Immature natural killer cell (primary cell): ENCODE measurements at regions not wholly inside any gene's neighbourhood (a gene's known extent, or its start where the extent isn't known, plus 50 kb on each side); places are given as distances from the start of the nearest gene placed in this dataset.

Source experiments
- DNase-seq, 3 donors: peaks; one replicate each; pipeline ENCODE4 v3.0.0; 2022; ENCODE audit warnings: mixed read lengths in 1 of 3
- H3K27ac Mint-ChIP-seq, 6 donors: one replicate each; pipeline ENCODE4 v1.8.0; 2020; ENCODE audit warnings: mixed read lengths in 6 of 6, mild to moderate bottlenecking in 5 of 6, inconsistent platforms in 4 of 6, moderate library complexity in 3 of 6
- H3K27me3 Mint-ChIP-seq, 3 donors: one replicate each; pipeline ENCODE4 v1.8.0; 2020 to 2021; ENCODE audit warnings: low read depth in 3 of 3, mild to moderate bottlenecking in 3 of 3, mixed read lengths in 3 of 3, moderate library complexity in 3 of 3, inconsistent platforms in 1 of 3
- H3K36me3 Mint-ChIP-seq, 3 donors: one replicate each; pipeline ENCODE4 v1.8.0; 2020; ENCODE audit warnings: mixed read lengths in 3 of 3, inconsistent platforms in 2 of 3, mild to moderate bottlenecking in 2 of 3
- H3K4me1 Mint-ChIP-seq, 2 donors: one replicate each; pipeline ENCODE4 v1.8.0; 2020; ENCODE audit warnings: inconsistent platforms in 2 of 2, mild to moderate bottlenecking in 2 of 2, mixed read lengths in 2 of 2, moderate library complexity in 1 of 2
- H3K4me3 Mint-ChIP-seq, 5 donors: one replicate each; pipeline ENCODE4 v1.8.0; 2020; ENCODE audit warnings: mild to moderate bottlenecking in 5 of 5, mixed read lengths in 5 of 5, inconsistent platforms in 3 of 5, moderate library complexity in 3 of 5
- H3K9me3 Mint-ChIP-seq, 6 donors: one replicate each; pipeline ENCODE4 v1.8.0; 2020; ENCODE audit warnings: mild to moderate bottlenecking in 6 of 6, mixed read lengths in 6 of 6, inconsistent platforms in 4 of 6, moderate library complexity in 3 of 6

GRCh38 chr10:111209692-111210091 is 132.9 kb downstream of the ADRA2A start:
- H3K27me3 Mint-ChIP-seq = peaks cover 0 to 4% (median 4%) of the 10 kb centered on the region in 3 donors
- no peaks in the 10 kb centered on the region for H3K36me3 Mint-ChIP-seq
- no peaks in the 10 kb centered on the region for H3K9me3 Mint-ChIP-seq
- H3K4me1 Mint-ChIP-seq = no peaks in the 10 kb centered on the region
- H3K4me3 Mint-ChIP-seq = no peak overlapping the region
- DNase-seq = no peak
- H3K27ac Mint-ChIP-seq = no peak overlapping the region

GRCh38 chr10:111211241-111211640 is 134.4 kb downstream of the ADRA2A start:
- H3K27me3 Mint-ChIP-seq = peaks cover 0 to 8% (median 4%) of the 10 kb centered on the region in 3 donors
- H3K36me3 Mint-ChIP-seq = no peaks in the 10 kb centered on the region
- H3K4me3 Mint-ChIP-seq = no peak overlapping the region
- peaks cover 0 to 2% (median 0%) of the 10 kb centered on the region in 6 donors for H3K9me3 Mint-ChIP-seq
- no peak for DNase-seq
- no peaks in the 10 kb centered on the region for H3K4me1 Mint-ChIP-seq
- no peak overlapping the region for H3K27ac Mint-ChIP-seq

- no peaks in the 10 kb centered on the region for H3K4me1 Mint-ChIP-seq
- H3K9me3 Mint-ChIP-seq = peaks cover 0 to 2% (median 0%) of the 10 kb centered on the region in 6 donors
- H3K36me3 Mint-ChIP-seq = no peaks in the 10 kb centered on the region
- no peak overlapping the region for H3K27ac Mint-ChIP-seq
- H3K27me3 Mint-ChIP-seq = peaks cover 0 to 8% (median 5%) of the 10 kb centered on the region in 3 donors
- no peak for DNase-seq
- H3K4me3 Mint-ChIP-seq = no peak overlapping the region
Measured at GRCh38 chr10:111211706-111212105, 134.9 kb downstream of the ADRA2A start.

DNA sequence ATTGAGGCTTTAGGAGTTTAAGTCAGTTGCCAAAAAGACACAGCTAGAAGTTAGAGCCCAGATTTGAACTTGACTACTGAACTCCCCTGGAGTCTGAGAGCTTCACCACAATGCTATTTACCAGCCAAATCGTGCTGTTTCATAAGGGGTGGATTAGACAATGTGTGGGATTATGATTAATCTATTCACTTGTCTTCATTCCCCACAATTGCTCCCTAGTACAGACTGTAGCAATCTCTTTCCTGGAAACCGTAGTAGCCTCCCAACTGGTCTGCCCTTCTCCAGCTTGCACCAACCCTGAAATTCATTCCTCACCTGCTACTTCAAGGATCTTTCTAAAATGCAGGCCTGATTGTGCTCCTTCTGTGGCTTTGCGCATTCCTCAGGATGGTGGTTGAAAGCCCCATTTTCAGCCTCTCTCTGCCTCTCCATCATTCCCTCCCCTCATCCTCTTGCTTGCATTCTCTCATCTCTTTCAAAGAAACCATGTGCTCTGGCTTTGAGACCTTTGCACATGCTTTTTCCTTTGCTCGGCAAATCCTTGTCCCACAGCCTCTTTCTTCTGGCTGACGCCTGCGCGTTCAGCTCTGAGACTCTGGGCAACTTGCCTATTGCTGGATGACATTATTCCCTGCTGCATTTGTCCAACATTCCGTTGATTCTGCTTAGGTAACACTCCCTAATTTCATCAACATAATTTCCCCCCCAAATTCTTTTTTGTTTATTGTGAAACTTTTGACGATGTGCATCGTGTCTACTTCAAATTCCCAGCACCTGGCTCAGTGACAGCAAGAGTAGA is 145.1 kb downstream of the ADRA2A start:
- H3K9me3 Mint-ChIP-seq = peaks cover 0 to 6% (median 0%) of the 10 kb centered on the region in 6 donors
- no peak overlapping the region for H3K27ac Mint-ChIP-seq
- no peaks in the 10 kb centered on the region for H3K36me3 Mint-ChIP-seq
- peaks cover 6 to 18% (median 9%) of the 10 kb centered on the region in 3 donors for H3K27me3 Mint-ChIP-seq
- no peak overlapping the region for H3K4me3 Mint-ChIP-seq
- H3K4me1 Mint-ChIP-seq = no peaks in the 10 kb centered on the region
- DNase-seq = no peak

GRCh38 chr10:111222961-111223360 is 146.1 kb downstream of the ADRA2A start:
- no peak for DNase-seq
- H3K27me3 Mint-ChIP-seq = peaks cover 6 to 16% (median 9%) of the 10 kb centered on the region in 3 donors
- peaks cover 0 to 6% (median 0%) of the 10 kb centered on the region in 6 donors for H3K9me3 Mint-ChIP-seq
- no peaks in the 10 kb centered on the region for H3K36me3 Mint-ChIP-seq
- H3K4me3 Mint-ChIP-seq = no peak overlapping the region
- H3K27ac Mint-ChIP-seq = no peak overlapping the region
- no peaks in the 10 kb centered on the region for H3K4me1 Mint-ChIP-seq

- Mint-ChIP-seq H3K4me1 (no peaks in the 10 kb centered on the region), H3K27ac (no peak overlapping the region), H3K27me3 (peaks cover 0 to 9% (median 0%) of the 10 kb centered on the region in 3 donors), H3K36me3 (no peaks in the 10 kb centered on the region), H3K9me3 (peaks cover 0 to 5% (median 3%) of the 10 kb centered on the region in 6 donors), H3K4me3 (no peak overlapping the region)
- no peak for DNase-seq
Measured at GRCh38 chr10:111231779-111232178, 154.9 kb downstream of the ADRA2A start.

DNA sequence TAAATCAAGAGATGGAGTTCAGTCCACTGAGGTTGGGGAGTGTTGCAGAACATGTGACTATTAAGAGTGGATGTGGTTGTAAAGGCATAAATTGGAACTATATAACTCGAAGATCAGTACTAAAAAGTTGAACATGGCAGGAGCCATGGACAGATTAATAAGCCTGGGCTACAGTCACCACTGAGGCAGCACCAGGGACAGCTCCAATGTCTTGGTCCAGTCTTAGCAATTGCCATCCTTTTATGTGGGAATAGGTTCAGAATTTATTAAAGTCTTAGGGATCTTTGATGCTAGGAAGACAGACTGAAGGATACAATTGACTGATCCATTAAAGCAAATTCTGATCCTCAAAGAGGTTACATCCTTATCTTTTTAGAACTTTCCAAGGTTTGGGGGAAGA is 156.6 kb downstream of the ADRA2A start:
- peaks cover 0 to 3% (median 1%) of the 10 kb centered on the region in 6 donors for H3K9me3 Mint-ChIP-seq
- no peak for DNase-seq
- no peak overlapping the region for H3K27ac Mint-ChIP-seq
- H3K36me3 Mint-ChIP-seq = no peaks in the 10 kb centered on the region
- no peak overlapping the region for H3K4me3 Mint-ChIP-seq
- peaks cover 0 to 9% (median 0%) of the 10 kb centered on the region in 3 donors for H3K27me3 Mint-ChIP-seq
- H3K4me1 Mint-ChIP-seq = no peaks in the 10 kb centered on the region

- H3K4me3 Mint-ChIP-seq = no peak overlapping the region
- peaks cover 0 to 9% (median 0%) of the 10 kb centered on the region in 3 donors for H3K27me3 Mint-ChIP-seq
- peaks cover 0 to 3% (median 0%) of the 10 kb centered on the region in 6 donors for H3K9me3 Mint-ChIP-seq
- H3K27ac Mint-ChIP-seq = no peak overlapping the region
- H3K4me1 Mint-ChIP-seq = no peaks in the 10 kb centered on the region
- DNase-seq = no peak
- H3K36me3 Mint-ChIP-seq = no peaks in the 10 kb centered on the region
Measured at GRCh38 chr10:111234234-111234913, 157.5 kb downstream of the ADRA2A start.

DNA sequence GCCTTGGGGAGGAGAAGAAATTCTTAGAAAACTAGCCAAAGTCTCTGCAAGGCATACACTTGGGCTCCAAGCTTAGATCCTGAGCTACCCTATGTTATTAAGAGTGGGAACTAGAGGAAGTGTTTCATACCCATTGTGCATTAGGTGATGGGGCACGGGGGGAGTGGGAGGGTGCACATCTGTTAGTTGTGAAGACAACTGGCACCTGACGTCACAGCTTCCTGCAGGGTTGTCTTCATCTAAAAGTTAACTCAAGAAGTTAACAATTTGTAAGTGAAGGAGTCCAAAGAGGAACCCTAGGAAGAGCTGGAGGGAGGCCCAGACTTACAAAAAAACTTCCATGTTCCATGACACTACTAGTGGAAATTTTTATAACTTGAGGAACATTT is 158.1 kb downstream of the ADRA2A start:
- DNase-seq = no peak
- Mint-ChIP-seq H3K27me3 (peaks cover 0 to 9% (median 0%) of the 10 kb centered on the region in 3 donors), H3K4me3 (no peak overlapping the region), H3K4me1 (no peaks in the 10 kb centered on the region), H3K9me3 (peaks cover 0 to 3% (median 0%) of the 10 kb centered on the region in 6 donors), H3K27ac (no peak overlapping the region), H3K36me3 (no peaks in the 10 kb centered on the region)

- no peak overlapping the region for H3K27ac Mint-ChIP-seq
Measured at GRCh38 chr10:111240348-111240747, 163.5 kb downstream of the ADRA2A start.

DNA sequence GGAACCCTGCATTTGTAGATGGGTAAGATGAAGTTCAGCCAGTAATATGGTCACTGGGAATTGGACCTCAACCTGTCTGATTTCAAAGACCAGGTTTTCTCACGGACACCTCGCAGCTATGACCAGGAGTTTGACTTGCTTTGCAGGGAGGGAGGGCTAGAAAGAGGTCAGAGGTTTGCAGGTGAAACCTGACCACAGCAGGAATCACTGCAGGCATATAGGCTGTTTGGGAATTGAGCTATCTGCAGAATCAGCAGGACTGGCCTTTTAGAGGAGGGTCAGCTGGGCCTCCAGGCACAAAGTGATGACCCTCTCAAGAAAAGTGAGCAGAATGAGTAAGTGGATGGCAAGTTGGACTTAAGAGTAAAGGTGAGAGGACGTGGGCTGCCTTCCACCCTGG is 166.3 kb downstream of the ADRA2A start:
- Mint-ChIP-seq H3K27me3 (peaks cover 0 to 7% (median 7%) of the 10 kb centered on the region in 3 donors), H3K4me1 (no peaks in the 10 kb centered on the region), H3K9me3 (no peaks in the 10 kb centered on the region), H3K27ac (no peak overlapping the region), H3K36me3 (no peaks in the 10 kb centered on the region), H3K4me3 (no peak overlapping the region)
- DNase-seq = no peak

More at GRCh38 chr10:111240348-111240747, 163.5 kb downstream of the ADRA2A start:
- DNase-seq = no peak
- Mint-ChIP-seq H3K36me3 (no peaks in the 10 kb centered on the region), H3K4me3 (no peak overlapping the region), H3K27me3 (peaks cover 0 to 2% (median 0%) of the 10 kb centered on the region in 3 donors), H3K4me1 (no peaks in the 10 kb centered on the region), H3K9me3 (no peaks in the 10 kb centered on the region)

- H3K9me3 Mint-ChIP-seq = no peaks in the 10 kb centered on the region
- H3K36me3 Mint-ChIP-seq = no peaks in the 10 kb centered on the region
- H3K27me3 Mint-ChIP-seq = peaks cover 0 to 8% (median 5%) of the 10 kb centered on the region in 3 donors
- H3K27ac Mint-ChIP-seq = no peak overlapping the region
- no peaks in the 10 kb centered on the region for H3K4me1 Mint-ChIP-seq
- DNase-seq = no peak
- H3K4me3 Mint-ChIP-seq = no peak overlapping the region
Measured at GRCh38 chr10:111246136-111246535, 169.3 kb downstream of the ADRA2A start.

- no peak overlapping the region for H3K27ac Mint-ChIP-seq
- H3K4me1 Mint-ChIP-seq = no peaks in the 10 kb centered on the region
- no peak overlapping the region for H3K4me3 Mint-ChIP-seq
- H3K9me3 Mint-ChIP-seq = no peaks in the 10 kb centered on the region
- no peak for DNase-seq
- H3K27me3 Mint-ChIP-seq = peaks cover 4 to 13% (median 5%) of the 10 kb centered on the region in 3 donors
- H3K36me3 Mint-ChIP-seq = no peaks in the 10 kb centered on the region
Measured at GRCh38 chr10:111246814-111247452, 170.1 kb downstream of the ADRA2A start.
